AG04449 (cell line): ENCODE measurements at regions not wholly inside any gene's neighbourhood (a gene's known extent, or its start where the extent isn't known, plus 50 kb on each side); places are given as distances from the start of the nearest gene placed in this dataset.

Experiments
- CTCF ChIA-PET: fragments of 350-600 bp; formaldehyde crosslinking; extraction: SDS; loops from one replicate; lab custom pipeline; 2021; ENCODE audit warnings: antibody characterized with exemption; lab: Yijun Ruan, JAX
- POLR2A ChIA-PET: fragments of 400-600, 350-600 bp; formaldehyde crosslinking; extraction: SDS; loops from one replicate; lab custom pipeline; 2020; ENCODE audit warnings: antibody characterized with exemption, inconsistent platforms; lab: Yijun Ruan, JAX
- DNase-seq: peaks from one replicate; pipeline ENCODE4 v3.0.0-alpha.2; 2010; ENCODE audit warnings: low read depth, low spot score
- H3K4me3 ChIP-seq: 2 replicates; pipeline ENCODE4 v1.5.1; 2011; ENCODE audit warnings: low read depth, mild to moderate bottlenecking, control low read depth, low read length
- TF ChIP-seq, protein P1 (sequence below): IDR thresholded peaks from one replicate; pipeline ENCODE4 v1.5.1; 2011; ENCODE audit warnings: mild to moderate bottlenecking, moderate library complexity, low read length, control low read depth, inconsistent platforms; ENCODE audit not compliant: insufficient read depth; ENCODE audit errors: missing control alignments

DNA sequence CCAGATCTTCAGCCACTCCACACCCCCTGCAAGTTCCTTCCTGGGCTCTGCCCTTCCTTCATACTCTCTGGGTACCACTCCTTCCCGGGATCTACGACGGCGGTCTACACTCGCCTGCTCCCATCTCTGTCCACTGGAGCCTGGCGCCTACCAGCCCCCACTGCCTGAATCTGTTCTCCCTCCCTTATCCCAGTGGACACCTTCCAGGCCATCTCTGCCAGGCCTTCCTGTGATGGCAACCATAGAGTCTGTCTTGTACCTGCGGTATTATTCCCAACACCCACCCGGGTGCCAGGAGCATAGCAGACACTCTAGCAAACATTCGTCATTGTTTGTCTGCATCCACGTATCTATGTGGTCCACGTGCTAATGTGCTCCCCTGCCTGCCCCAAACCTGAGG is 140.9 kb downstream of the ZFP36L2 start:
- H3K4me3 ChIP-seq = no peak overlapping the region
- POLR2A ChIA-PET = interaction anchor here (1.3 to 1.4 kb wide), 2 partner anchors 134 to 140 kb away, joined by 4 to 5 read pairs; no protein-coding TSS in a partner anchor
- CTCF ChIA-PET = no interaction called here
- no peak for DNase-seq
- TF ChIP-seq, protein P1, sequence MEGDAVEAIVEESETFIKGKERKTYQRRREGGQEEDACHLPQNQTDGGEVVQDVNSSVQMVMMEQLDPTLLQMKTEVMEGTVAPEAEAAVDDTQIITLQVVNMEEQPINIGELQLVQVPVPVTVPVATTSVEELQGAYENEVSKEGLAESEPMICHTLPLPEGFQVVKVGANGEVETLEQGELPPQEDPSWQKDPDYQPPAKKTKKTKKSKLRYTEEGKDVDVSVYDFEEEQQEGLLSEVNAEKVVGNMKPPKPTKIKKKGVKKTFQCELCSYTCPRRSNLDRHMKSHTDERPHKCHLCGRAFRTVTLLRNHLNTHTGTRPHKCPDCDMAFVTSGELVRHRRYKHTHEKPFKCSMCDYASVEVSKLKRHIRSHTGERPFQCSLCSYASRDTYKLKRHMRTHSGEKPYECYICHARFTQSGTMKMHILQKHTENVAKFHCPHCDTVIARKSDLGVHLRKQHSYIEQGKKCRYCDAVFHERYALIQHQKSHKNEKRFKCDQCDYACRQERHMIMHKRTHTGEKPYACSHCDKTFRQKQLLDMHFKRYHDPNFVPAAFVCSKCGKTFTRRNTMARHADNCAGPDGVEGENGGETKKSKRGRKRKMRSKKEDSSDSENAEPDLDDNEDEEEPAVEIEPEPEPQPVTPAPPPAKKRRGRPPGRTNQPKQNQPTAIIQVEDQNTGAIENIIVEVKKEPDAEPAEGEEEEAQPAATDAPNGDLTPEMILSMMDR = no peak

DNA sequence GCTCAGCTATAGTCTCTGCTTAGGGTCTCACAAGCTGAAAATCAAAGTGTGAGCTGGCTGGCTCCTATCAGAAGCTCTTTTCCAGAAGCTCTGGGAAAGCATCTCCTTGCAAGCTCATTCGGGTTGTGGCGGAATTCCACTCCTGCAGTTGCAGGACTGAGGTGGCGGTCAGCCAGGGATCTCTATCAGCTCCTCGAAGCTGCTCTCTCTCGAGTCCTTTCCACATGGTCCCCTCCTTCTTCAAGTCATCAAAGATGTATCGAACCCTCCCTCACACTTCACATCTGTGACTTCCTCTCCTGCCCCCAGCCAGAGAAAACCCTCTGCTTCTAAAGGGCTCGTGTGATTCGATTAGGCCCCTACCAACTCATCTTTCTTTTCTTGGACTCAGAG is 141.7 kb downstream of the ZFP36L2 start:
- CTCF ChIA-PET = interaction anchor here (0.7 to 1.0 kb wide), 6 partner anchors 42 to 400 kb away, joined by 3 to 4 read pairs (median 3); no protein-coding TSS in a partner anchor
- no peak for DNase-seq
- POLR2A ChIA-PET = interaction anchor here (0.6 kb wide), 1 partner anchor 451 kb away, joined by 3 read pairs; no protein-coding TSS in a partner anchor
- TF ChIP-seq, protein P1 = no peak
- no peak overlapping the region for H3K4me3 ChIP-seq

- TF ChIP-seq, protein P1 = no peak
- H3K4me3 ChIP-seq = no peak overlapping the region
- CTCF ChIA-PET = interaction anchor here (0.7 to 1.0 kb wide), 6 partner anchors 43 to 400 kb away, joined by 3 to 4 read pairs (median 3); no protein-coding TSS in a partner anchor
- POLR2A ChIA-PET = interaction anchor here (1.1 kb wide), 1 partner anchor 9 kb away, joined by 3 read pairs; no protein-coding TSS in a partner anchor
- no peak for DNase-seq
These were observed 142.4 kb downstream of the ZFP36L2 start for GRCh38 chr2:43083710-43084698.

DNA sequence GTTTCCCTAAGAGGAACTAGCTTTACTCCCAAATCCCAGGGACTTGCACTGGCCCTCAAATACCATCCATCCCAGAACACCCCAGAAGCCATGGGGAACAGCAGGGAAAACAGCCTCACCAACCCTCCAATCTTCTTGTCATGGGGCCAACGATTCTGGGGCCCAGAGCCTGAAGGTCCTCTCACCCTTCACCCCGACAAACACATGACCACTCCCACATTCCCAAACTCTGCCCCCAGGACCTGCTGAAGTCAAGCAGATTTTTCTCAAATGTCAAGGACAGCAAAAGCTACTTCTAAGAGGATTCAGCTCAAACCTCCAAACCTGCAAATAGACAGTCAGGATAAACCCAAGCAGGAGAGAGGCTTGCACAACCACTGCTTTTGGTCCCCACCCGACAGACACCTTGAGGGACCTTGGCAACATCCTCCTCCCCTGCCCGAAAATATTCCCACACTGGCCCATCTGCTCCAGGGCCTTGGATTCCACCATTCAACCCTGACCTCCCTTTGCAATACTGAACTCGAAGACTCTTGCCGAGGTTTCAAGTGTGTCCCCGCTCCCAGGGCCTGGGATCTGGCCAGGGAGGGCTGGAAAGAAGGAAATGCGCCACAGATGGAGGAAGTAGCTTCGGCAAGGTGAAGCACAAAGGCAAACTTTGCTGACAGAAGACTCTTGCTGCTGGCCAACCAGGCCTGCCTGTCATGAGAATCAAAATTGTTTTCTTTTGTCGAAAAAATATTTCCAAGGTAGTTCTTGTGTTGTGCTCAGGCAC is 143.3 kb downstream of the ZFP36L2 start:
- TF ChIP-seq, protein P1 = no peak
- no peak for DNase-seq
- H3K4me3 ChIP-seq = no peak overlapping the region
- ChIA-PET POLR2A (interaction anchor here (0.6 to 1.7 kb wide), 6 partner anchors 8 to 139 kb away, joined by 3 to 6 read pairs (median 3); no protein-coding TSS in a partner anchor), CTCF (interaction anchor here (1.4 kb wide), 1 partner anchor 146 kb away, joined by 4 read pairs; no protein-coding TSS in a partner anchor)

DNA sequence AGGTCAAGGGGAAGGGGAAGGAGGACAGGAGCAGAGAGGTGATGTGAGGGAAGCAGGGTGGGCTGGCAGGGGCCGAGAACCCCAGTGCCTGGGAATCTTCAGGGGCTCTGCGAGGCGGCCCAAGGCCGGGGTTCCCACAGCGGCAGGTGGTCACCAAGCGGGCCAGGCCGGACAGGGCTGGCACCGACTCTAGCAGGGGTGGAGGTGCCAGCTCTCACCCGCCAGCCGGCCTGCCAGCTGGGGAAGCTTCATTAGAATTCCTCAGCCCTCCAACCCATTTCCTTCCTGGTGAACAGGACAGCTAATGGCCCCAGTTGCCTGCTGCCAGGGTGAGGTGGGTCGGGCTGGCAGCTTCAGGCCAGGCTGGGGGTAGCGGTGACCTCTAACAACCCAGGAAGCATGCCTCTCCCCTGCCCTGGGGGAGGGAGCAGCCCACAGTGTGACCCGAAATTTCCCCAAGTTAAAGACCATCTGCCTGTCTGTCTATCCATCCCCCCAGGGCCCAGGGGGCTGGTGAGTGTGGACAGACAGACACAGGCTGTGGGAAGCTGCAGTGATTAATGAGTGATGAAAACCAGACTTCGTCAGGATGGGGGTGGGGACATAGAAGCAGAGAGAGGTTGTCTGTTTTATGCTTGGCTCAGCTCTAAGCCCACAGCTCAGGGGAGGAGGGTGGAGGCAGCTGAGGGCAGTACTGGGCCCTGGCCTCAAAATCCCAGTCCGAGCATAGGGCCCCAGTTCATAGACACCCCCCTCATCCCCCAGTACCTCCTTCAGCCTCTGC is 144.1 kb downstream of the ZFP36L2 start:
- ChIA-PET CTCF (interaction anchor here (1.0 to 1.4 kb wide), 3 partner anchors 107 to 146 kb away, joined by 4 to 6 read pairs (median 5); no protein-coding TSS in a partner anchor), POLR2A (interaction anchor here (0.6 to 1.7 kb wide), 5 partner anchors 8 to 140 kb away, joined by 3 to 6 read pairs (median 3); no protein-coding TSS in a partner anchor)
- TF ChIP-seq, protein P1 = no peak
- H3K4me3 ChIP-seq = no peak overlapping the region
- no peak for DNase-seq
